A549 (cell line): ENCODE measurements at regions not wholly inside any gene's neighbourhood (a gene's known extent, or its start where the extent isn't known, plus 50 kb on each side); places are given as distances from the start of the nearest gene placed in this dataset.

Source experiments
- CTCF ChIP-seq: fragments of >200 bp; sonication (Bioruptor Twin); formaldehyde crosslinking; IDR thresholded peaks from 3 replicates; pipeline ENCODE4 v1.5.1; 2016
- MAZ ChIP-seq: fragments of 150-350 bp; IDR thresholded peaks from 2 replicates; pipeline ENCODE4 v1.6.1; 2014; ENCODE audit warnings: antibody characterized with exemption, low read depth, low read length, borderline replicate concordance
- RCOR1 ChIP-seq: fragments of 150-350 bp; IDR thresholded peaks from 2 replicates; pipeline ENCODE4 v1.6.1; 2014; ENCODE audit warnings: antibody characterized with exemption, low read length, low read depth
- TF ChIP-seq, protein P1 (sequence below): fragments of 450-650 bp; IDR thresholded peaks from 2 replicates; pipeline ENCODE4 v1.6.1; 2014; ENCODE audit warnings: antibody characterized with exemption
- TF ChIP-seq, protein P2 (sequence below): fragments of 200-600 bp; sonication (generic); IDR thresholded peaks from 2 replicates; pipeline ENCODE4 v1.6.1; 2016; ENCODE audit warnings: antibody characterized with exemption, mild to moderate bottlenecking, moderate library complexity
- TF ChIP-seq, protein P3 (sequence below): fragments of >200 bp; sonication (Bioruptor Twin); formaldehyde crosslinking; IDR thresholded peaks from 3 replicates; pipeline ENCODE4 v1.6.1; 2016

DNA sequence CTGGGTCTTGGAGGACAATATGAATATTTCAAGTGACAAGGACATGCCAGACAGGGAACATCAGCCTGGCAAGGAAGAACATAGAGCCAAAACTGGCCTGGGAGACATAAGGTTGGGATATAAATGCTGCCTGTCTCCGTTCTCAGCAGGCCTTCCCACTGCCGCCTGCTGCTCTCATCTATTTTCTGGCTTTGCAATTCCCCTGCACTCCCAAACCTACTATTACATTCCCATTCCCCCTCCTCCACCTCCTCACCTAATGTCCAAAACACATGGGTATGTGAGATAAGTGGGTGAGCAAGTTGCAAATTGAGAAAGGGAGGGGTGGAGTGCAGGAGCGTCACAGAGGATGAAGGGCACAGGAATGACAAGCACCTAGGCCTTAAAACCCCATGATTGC, 244.3 kb upstream of the CDH8 start:
- TF ChIP-seq MAZ = no peak
- no peak for TF ChIP-seq CTCF
- TF ChIP-seq, protein P1, sequence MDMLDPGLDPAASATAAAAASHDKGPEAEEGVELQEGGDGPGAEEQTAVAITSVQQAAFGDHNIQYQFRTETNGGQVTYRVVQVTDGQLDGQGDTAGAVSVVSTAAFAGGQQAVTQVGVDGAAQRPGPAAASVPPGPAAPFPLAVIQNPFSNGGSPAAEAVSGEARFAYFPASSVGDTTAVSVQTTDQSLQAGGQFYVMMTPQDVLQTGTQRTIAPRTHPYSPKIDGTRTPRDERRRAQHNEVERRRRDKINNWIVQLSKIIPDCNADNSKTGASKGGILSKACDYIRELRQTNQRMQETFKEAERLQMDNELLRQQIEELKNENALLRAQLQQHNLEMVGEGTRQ = no peak
- TF ChIP-seq RCOR1 = no peak
- TF ChIP-seq, protein P2, sequence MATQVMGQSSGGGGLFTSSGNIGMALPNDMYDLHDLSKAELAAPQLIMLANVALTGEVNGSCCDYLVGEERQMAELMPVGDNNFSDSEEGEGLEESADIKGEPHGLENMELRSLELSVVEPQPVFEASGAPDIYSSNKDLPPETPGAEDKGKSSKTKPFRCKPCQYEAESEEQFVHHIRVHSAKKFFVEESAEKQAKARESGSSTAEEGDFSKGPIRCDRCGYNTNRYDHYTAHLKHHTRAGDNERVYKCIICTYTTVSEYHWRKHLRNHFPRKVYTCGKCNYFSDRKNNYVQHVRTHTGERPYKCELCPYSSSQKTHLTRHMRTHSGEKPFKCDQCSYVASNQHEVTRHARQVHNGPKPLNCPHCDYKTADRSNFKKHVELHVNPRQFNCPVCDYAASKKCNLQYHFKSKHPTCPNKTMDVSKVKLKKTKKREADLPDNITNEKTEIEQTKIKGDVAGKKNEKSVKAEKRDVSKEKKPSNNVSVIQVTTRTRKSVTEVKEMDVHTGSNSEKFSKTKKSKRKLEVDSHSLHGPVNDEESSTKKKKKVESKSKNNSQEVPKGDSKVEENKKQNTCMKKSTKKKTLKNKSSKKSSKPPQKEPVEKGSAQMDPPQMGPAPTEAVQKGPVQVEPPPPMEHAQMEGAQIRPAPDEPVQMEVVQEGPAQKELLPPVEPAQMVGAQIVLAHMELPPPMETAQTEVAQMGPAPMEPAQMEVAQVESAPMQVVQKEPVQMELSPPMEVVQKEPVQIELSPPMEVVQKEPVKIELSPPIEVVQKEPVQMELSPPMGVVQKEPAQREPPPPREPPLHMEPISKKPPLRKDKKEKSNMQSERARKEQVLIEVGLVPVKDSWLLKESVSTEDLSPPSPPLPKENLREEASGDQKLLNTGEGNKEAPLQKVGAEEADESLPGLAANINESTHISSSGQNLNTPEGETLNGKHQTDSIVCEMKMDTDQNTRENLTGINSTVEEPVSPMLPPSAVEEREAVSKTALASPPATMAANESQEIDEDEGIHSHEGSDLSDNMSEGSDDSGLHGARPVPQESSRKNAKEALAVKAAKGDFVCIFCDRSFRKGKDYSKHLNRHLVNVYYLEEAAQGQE = no peak
- TF ChIP-seq, protein P3, sequence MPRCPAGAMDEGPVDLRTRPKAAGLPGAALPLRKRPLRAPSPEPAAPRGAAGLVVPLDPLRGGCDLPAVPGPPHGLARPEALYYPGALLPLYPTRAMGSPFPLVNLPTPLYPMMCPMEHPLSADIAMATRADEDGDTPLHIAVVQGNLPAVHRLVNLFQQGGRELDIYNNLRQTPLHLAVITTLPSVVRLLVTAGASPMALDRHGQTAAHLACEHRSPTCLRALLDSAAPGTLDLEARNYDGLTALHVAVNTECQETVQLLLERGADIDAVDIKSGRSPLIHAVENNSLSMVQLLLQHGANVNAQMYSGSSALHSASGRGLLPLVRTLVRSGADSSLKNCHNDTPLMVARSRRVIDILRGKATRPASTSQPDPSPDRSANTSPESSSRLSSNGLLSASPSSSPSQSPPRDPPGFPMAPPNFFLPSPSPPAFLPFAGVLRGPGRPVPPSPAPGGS = no peak
